ENCODE measurements at regions not wholly inside any gene's neighbourhood (a gene's known extent, or its start where the extent isn't known, plus 50 kb on each side); places are given as distances from the start of the nearest gene placed in this dataset.

DNA sequence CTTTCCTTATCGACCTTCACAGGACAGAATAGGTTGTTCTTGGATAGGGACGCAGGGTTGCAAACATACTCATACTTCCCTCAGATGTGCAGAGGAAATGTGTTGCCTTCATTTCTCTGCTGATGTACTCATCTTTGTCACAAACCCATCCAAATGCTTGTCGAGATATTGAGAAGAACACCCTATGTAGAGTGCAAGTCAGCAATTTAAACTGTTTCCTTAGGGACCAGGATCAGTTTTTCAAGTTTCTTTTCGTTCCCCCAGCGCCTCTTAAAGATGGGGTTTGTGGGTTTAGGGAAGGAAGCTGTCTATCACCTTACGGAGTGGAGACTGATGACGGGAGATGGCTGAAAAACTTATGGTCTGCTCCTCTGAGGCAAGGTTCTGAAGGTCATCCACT lies 474.2 kb downstream of the EPHA4 start:
- in situ Hi-C loops (cut with MboI) = no loop called here

More for the DNA sequence above, 474.2 kb downstream of the EPHA4 start:
- Histone ChIP-seq H3K27ac (ENCODE audit: extremely low read depth, low read depth, low read length) (no peak overlapping the region), H3K4me1 (replicated peaks in 1 of 2; ENCODE audit: control insufficient read depth in 2 of 2, insufficient read depth in 2 of 2, low read length in 2 of 2) (no peaks in the 10 kb centered on the region), H3K4me3 (no peak overlapping the region), H2AFZ (ENCODE audit: low read depth, low read length) (no peak overlapping the region), H3K9ac (ENCODE audit: insufficient read depth in 1 of 2, low read depth in 2 of 2, low read length in 2 of 2) (no peak overlapping the region), H3K36me3 (ENCODE audit: control insufficient read depth, insufficient read depth, low read length) (no peaks in the 10 kb centered on the region), H4K20me1 (replicated peaks; ENCODE audit: control insufficient read depth, insufficient read depth, low read length) (no peaks in the 10 kb centered on the region), H3K4me2 (ENCODE audit: insufficient read depth, low read length) (no peak overlapping the region), H3K9me3 (replicated peaks; ENCODE audit: control insufficient read depth, insufficient read depth, low read depth, low read length) (no peaks in the 10 kb centered on the region), H3K9me1 (ENCODE audit: control insufficient read depth, insufficient read depth, low read length) (no peaks in the 10 kb centered on the region), H3K79me2 (ENCODE audit: control insufficient read depth, insufficient read depth, low read length) (no peaks in the 10 kb centered on the region), H3K27me3 (ENCODE audit: control insufficient read depth in 2 of 2, insufficient read depth in 2 of 2, low read length in 2 of 2) (no peaks in the 10 kb centered on the region)
- no TSS peak for BruUV-seq (replicated peaks)
- DNase-seq (ENCODE audit: extremely low read depth in 1 of 4, low spot score in 3 of 4) = no peak
- FAIRE-seq = no peak
- WGBS (ENCODE audit: insufficient coverage, low coverage, missing lambda C conversion rate) = 6% methylated on average over 7 of the region's 7 CpGs
- intact Hi-C loops (cut with micrococcal nuclease) = no loop called here
- CTCF ChIA-PET (ENCODE audit: low intra/inter-chr PET ratio) = no interaction called here
- POLR2A ChIA-PET = no interaction called here
- ATAC-seq = no peak
- TF ChIP-seq, protein P1, sequence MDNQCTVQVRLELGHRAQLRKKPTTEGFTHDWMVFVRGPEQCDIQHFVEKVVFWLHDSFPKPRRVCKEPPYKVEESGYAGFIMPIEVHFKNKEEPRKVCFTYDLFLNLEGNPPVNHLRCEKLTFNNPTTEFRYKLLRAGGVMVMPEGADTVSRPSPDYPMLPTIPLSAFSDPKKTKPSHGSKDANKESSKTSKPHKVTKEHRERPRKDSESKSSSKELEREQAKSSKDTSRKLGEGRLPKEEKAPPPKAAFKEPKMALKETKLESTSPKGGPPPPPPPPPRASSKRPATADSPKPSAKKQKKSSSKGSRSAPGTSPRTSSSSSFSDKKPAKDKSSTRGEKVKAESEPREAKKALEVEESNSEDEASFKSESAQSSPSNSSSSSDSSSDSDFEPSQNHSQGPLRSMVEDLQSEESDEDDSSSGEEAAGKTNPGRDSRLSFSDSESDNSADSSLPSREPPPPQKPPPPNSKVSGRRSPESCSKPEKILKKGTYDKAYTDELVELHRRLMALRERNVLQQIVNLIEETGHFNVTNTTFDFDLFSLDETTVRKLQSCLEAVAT (IDR thresholded peaks at IDR 0.05) = no peak
- TF ChIP-seq CEBPG (CRISPR knock-in tag; IDR thresholded peaks at IDR 0.05) (no peak), CEBPG (tag; conservative IDR thresholded peaks at IDR 0.05 in 1 of 2, IDR thresholded peaks at IDR 0.05 in 1 of 2) (no peak), MAZ (CRISPR knock-in tag; conservative IDR thresholded peaks at IDR 0.05 in 1 of 2, IDR thresholded peaks at IDR 0.05 in 1 of 2) (no peak), GATAD2B (IDR thresholded peaks at IDR 0.05; ENCODE audit: borderline replicate concordance) (no peak), NCOA6 (IDR thresholded peaks at IDR 0.05) (no peak), SNIP1 (IDR thresholded peaks at IDR 0.05; ENCODE audit: low read depth) (no peak), PHF21A (IDR thresholded peaks at IDR 0.05; ENCODE audit: borderline replicate concordance, low read depth) (no peak), MTA3 (IDR thresholded peaks at IDR 0.05; ENCODE audit: borderline replicate concordance) (no peak), HDAC8 (tag; IDR thresholded peaks at IDR 0.05) (no peak), WHSC1 (IDR thresholded peaks at IDR 0.05; ENCODE audit: low read length) (no peak), CAMTA2 (CRISPR knock-in tag; conservative IDR thresholded peaks at IDR 0.05) (no peak)
- TF ChIP-seq, protein P2, sequence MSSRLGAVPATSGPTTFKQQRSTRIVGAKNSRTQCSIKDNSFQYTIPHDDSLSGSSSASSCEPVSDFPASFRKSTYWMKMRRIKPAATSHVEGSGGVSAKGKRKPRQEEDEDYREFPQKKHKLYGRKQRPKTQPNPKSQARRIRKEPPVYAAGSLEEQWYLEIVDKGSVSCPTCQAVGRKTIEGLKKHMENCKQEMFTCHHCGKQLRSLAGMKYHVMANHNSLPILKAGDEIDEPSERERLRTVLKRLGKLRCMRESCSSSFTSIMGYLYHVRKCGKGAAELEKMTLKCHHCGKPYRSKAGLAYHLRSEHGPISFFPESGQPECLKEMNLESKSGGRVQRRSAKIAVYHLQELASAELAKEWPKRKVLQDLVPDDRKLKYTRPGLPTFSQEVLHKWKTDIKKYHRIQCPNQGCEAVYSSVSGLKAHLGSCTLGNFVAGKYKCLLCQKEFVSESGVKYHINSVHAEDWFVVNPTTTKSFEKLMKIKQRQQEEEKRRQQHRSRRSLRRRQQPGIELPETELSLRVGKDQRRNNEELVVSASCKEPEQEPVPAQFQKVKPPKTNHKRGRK (tag; IDR thresholded peaks at IDR 0.05) = no peak
- TF ChIP-seq, protein P3, sequence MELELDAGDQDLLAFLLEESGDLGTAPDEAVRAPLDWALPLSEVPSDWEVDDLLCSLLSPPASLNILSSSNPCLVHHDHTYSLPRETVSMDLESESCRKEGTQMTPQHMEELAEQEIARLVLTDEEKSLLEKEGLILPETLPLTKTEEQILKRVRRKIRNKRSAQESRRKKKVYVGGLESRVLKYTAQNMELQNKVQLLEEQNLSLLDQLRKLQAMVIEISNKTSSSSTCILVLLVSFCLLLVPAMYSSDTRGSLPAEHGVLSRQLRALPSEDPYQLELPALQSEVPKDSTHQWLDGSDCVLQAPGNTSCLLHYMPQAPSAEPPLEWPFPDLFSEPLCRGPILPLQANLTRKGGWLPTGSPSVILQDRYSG (tag; conservative IDR thresholded peaks at IDR 0.05; ENCODE audit: low read depth) = no peak

Data from K562 (cell line).